Mucosa of descending colon (tissue), 3 donors: ENCODE measurements at regions not wholly inside any gene's neighbourhood (a gene's known extent, or its start where the extent isn't known, plus 50 kb on each side); places are given as distances from the start of the nearest gene placed in this dataset.

Experiments
- ATAC-seq: fragments of 200-7000 bp; cut with Tn5 transposase; one replicate; pipeline ENCODE4 v1.9.1; 2020; ENCODE audit warnings: mild to moderate bottlenecking, moderate library complexity
- DNase-seq, 3 donors: peaks; one replicate each; pipeline ENCODE4 v3.0.0-alpha.2; 2020
- H3K36me3 ChIP-seq: fragments of 200-600 bp; one replicate; pipeline ENCODE4 v1.8.0; 2021; ENCODE audit warnings: low read depth, mild to moderate bottlenecking
- H3K4me1 ChIP-seq: fragments of 200-600 bp; one replicate; pipeline ENCODE4 v1.8.0; 2021; ENCODE audit warnings: low read depth, mild to moderate bottlenecking
- H3K4me3 ChIP-seq: fragments of 200-600 bp; one replicate; pipeline ENCODE4 v1.8.0; 2021; ENCODE audit warnings: mild to moderate bottlenecking
- H3K9me3 ChIP-seq: fragments of 200-600 bp; one replicate; pipeline ENCODE4 v1.8.0; 2021; ENCODE audit warnings: mild to moderate bottlenecking
- intact Hi-C, 2 donors: fragments of 100-400 bp; cut with DNase I in 1 of 2; cut with micrococcal nuclease in 1 of 2; formaldehyde crosslinking; loops; one replicate each; pipeline versions ENCODE4 v1.11.0 to v1.11.1; 2022; cut with DNase I, micrococcal nuclease
- TF ChIP-seq, protein P1 (sequence below): fragments of 200-600 bp; IDR thresholded peaks from one replicate; pipeline ENCODE4 v1.8.0; 2022; ENCODE audit warnings: antibody characterized with exemption, mild to moderate bottlenecking
- donor health status: DM: no; HTN: no; CAD: no; lungs with moderate emphysema.
- donor health status: DM: no; HTN: no; CAD: no.
- donor health status: DM: no; HTN: yes; CAD: no.

GRCh38 chr3:107959550-107960154 lies 131.2 kb downstream of the CD47 start:
- Histone ChIP-seq H3K36me3 (no peaks in the 10 kb centered on the region), H3K4me1 (no peaks in the 10 kb centered on the region), H3K9me3 (no peaks in the 10 kb centered on the region), H3K4me3 (no peak overlapping the region)
- intact Hi-C loops: no loop called here
- TF ChIP-seq, protein P1, sequence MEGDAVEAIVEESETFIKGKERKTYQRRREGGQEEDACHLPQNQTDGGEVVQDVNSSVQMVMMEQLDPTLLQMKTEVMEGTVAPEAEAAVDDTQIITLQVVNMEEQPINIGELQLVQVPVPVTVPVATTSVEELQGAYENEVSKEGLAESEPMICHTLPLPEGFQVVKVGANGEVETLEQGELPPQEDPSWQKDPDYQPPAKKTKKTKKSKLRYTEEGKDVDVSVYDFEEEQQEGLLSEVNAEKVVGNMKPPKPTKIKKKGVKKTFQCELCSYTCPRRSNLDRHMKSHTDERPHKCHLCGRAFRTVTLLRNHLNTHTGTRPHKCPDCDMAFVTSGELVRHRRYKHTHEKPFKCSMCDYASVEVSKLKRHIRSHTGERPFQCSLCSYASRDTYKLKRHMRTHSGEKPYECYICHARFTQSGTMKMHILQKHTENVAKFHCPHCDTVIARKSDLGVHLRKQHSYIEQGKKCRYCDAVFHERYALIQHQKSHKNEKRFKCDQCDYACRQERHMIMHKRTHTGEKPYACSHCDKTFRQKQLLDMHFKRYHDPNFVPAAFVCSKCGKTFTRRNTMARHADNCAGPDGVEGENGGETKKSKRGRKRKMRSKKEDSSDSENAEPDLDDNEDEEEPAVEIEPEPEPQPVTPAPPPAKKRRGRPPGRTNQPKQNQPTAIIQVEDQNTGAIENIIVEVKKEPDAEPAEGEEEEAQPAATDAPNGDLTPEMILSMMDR: no peak
- no peak for ATAC-seq
- DNase-seq: no peak

- intact Hi-C loops: no loop called here
- ATAC-seq (no peak), DNase-seq (no peak)
- Histone ChIP-seq H3K9me3 (no peaks in the 10 kb centered on the region), H3K36me3 (no peaks in the 10 kb centered on the region), H3K4me1 (no peaks in the 10 kb centered on the region), H3K4me3 (no peak overlapping the region)
- TF ChIP-seq, protein P1: no peak
Measured at GRCh38 chr3:107958146-107958545, 132.7 kb downstream of the CD47 start.

GRCh38 chr3:107956991-107957900 lies 133.6 kb downstream of the CD47 start:
- ATAC-seq: peak; percentile 72
- Histone ChIP-seq H3K9me3 (no peaks in the 10 kb centered on the region), H3K36me3 (no peaks in the 10 kb centered on the region), H3K4me3 (no peak overlapping the region), H3K4me1 (no peaks in the 10 kb centered on the region)
- TF ChIP-seq, protein P1: no peak
- DNase-seq: peak in 2 of 3 donors; percentile 37 to 42
- intact Hi-C loops: no loop called here

DNA sequence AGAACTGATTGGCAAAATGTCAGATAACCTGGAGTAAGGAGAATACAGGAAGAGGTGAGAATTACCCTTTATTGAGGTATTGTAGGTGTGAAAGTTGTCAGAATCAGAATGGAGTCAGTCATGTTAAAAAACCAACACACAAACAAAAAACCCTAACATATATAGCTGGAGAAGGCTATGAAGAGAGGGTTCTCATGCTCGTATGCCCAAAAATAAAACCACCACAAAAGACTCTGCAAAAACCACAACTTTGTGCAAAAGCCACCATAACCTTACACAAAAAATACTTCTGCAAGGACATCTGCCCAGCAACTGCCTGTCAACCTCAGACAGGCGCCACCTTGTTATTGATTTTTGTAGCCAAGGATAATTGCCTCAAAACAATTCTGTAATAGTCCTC lies 136.0 kb downstream of the CD47 start:
- intact Hi-C loops: no loop called here
- Histone ChIP-seq H3K4me1 (no peaks in the 10 kb centered on the region), H3K4me3 (no peak overlapping the region), H3K9me3 (no peaks in the 10 kb centered on the region), H3K36me3 (no peaks in the 10 kb centered on the region)
- no peak for ATAC-seq
- TF ChIP-seq, protein P1: no peak
- no peak for DNase-seq

DNA sequence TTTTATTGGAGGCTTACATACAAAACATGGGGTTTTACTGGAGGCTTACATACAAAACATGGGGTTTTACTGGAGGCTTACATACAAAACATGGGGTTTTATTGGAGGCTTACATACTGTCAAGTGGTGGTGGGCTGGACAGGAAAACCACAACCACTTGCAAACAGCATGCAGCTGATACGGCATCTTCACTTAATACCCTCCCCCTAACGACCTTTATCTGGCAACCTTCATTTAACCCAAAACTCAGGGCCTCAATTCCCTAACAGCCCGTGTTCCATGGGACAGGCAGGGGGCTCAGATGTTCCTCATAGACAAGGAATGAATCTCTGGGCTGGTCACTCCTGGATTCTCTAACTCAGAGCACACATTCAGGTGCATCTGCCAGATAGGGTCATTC lies 137.1 kb downstream of the CD47 start:
- Histone ChIP-seq H3K9me3 (no peaks in the 10 kb centered on the region), H3K4me3 (no peak overlapping the region), H3K36me3 (no peaks in the 10 kb centered on the region), H3K4me1 (no peaks in the 10 kb centered on the region)
- no peak for ATAC-seq
- TF ChIP-seq, protein P1: no peak
- intact Hi-C loops: no loop called here
- no peak for DNase-seq
